Type B pancreatic cell (in vitro differentiated cells): ENCODE measurements at regions not wholly inside any gene's neighbourhood (a gene's known extent, or its start where the extent isn't known, plus 50 kb on each side); places are given as distances from the start of the nearest gene placed in this dataset.

Experiments used
- DNase-seq: peaks from one replicate; pipeline ENCODE4 v3.0.0; 2021; ENCODE audit warnings: mixed read lengths; ENCODE audit not compliant: unreplicated experiment; ENCODE audit errors: extremely low spot score
- H3K27ac Mint-ChIP-seq: 2 replicates; pipeline ENCODE4 v1.8.0; 2021; ENCODE audit warnings: mild to moderate bottlenecking, mixed read lengths
- H3K27me3 Mint-ChIP-seq: 2 replicates; pipeline ENCODE4 v1.8.0; 2021; ENCODE audit warnings: mixed read lengths
- H3K36me3 Mint-ChIP-seq: 2 replicates; pipeline ENCODE4 v1.8.0; 2021; ENCODE audit warnings: mixed read lengths
- H3K4me1 Mint-ChIP-seq: one replicate; pipeline ENCODE4 v1.8.0; 2021; ENCODE audit warnings: mixed read lengths; ENCODE audit not compliant: unreplicated experiment
- H3K4me3 Mint-ChIP-seq: 2 replicates; pipeline ENCODE4 v1.8.0; 2021; ENCODE audit warnings: mild to moderate bottlenecking, mixed read lengths
- H3K9me3 Mint-ChIP-seq: 2 replicates; pipeline ENCODE4 v1.8.0; 2021; ENCODE audit warnings: mixed read lengths
- CTCF ChIP-seq: fragments of 200-600 bp; sonication (generic); conservative IDR thresholded peaks from 2 replicates; pipeline ENCODE4 v1.5.0; 2021; ENCODE audit warnings: antibody characterized with exemption, mild to moderate bottlenecking

GRCh38 chr18:8552151-8552550 is 57.1 kb upstream of the RAB12 start:
- no peak for TF ChIP-seq CTCF
- no peak overlapping the region for H3K4me3 Mint-ChIP-seq
- no peak for DNase-seq
- H3K4me1 Mint-ChIP-seq = no peaks in the 10 kb centered on the region
- H3K9me3 Mint-ChIP-seq = no peaks in the 10 kb centered on the region
- no peak overlapping the region for H3K27ac Mint-ChIP-seq
- H3K27me3 Mint-ChIP-seq = no peaks in the 10 kb centered on the region
- H3K36me3 Mint-ChIP-seq = no peaks in the 10 kb centered on the region

- Mint-ChIP-seq H3K27me3 (no peaks in the 10 kb centered on the region), H3K27ac (no peak overlapping the region), H3K36me3 (no peaks in the 10 kb centered on the region), H3K9me3 (no peaks in the 10 kb centered on the region), H3K4me1 (no peaks in the 10 kb centered on the region), H3K4me3 (no peak overlapping the region)
- DNase-seq = no peak
- no peak for TF ChIP-seq CTCF
These were observed 54.9 kb upstream of the RAB12 start for GRCh38 chr18:8554354-8554753.

- no peak overlapping the region for H3K27ac Mint-ChIP-seq
- DNase-seq = no peak
- no peak for TF ChIP-seq CTCF
- H3K27me3 Mint-ChIP-seq = peaks cover 3% of the 10 kb centered on the region
- no peaks in the 10 kb centered on the region for H3K9me3 Mint-ChIP-seq
- H3K4me3 Mint-ChIP-seq = no peak overlapping the region
- no peaks in the 10 kb centered on the region for H3K36me3 Mint-ChIP-seq
- no peaks in the 10 kb centered on the region for H3K4me1 Mint-ChIP-seq
These were observed 52.8 kb upstream of the RAB12 start for GRCh38 chr18:8556424-8556823.
